ENCODE measurements at regions not wholly inside any gene's neighbourhood (a gene's known extent, or its start where the extent isn't known, plus 50 kb on each side); places are given as distances from the start of the nearest gene placed in this dataset.

DNA sequence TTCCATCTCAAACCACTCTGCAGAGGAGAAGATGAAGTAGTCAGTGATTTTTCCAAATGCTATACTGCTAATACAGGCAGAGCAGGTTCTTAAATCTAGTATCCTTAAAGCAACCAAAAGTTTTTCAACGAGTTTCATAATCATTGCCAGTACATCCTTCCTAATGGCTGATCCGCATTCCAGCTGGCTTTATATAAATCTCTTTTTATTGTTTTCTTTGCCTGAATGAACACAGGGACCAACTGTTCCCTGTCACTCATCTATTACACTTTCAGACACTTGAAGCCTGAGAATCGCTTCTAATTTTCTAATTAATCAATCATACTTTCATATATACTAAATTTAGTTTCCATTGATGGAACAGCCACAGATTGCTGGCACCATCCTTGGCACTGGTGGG lies 508.6 kb downstream of the RAB28 start:
- DNase-seq, result no peak
- Mint-ChIP-seq H3K36me3 (ENCODE audit: low read depth) (no peaks in the 10 kb centered on the region), H3K27ac (no peak overlapping the region), H3K4me1 (ENCODE audit: low read depth) (no peaks in the 10 kb centered on the region), H3K9me3 (peaks cover 45% of the 10 kb centered on the region), H3K27me3 (ENCODE audit: insufficient read depth) (no peaks in the 10 kb centered on the region), H3K4me3 (no peak overlapping the region)
- TF ChIP-seq, protein P1, sequence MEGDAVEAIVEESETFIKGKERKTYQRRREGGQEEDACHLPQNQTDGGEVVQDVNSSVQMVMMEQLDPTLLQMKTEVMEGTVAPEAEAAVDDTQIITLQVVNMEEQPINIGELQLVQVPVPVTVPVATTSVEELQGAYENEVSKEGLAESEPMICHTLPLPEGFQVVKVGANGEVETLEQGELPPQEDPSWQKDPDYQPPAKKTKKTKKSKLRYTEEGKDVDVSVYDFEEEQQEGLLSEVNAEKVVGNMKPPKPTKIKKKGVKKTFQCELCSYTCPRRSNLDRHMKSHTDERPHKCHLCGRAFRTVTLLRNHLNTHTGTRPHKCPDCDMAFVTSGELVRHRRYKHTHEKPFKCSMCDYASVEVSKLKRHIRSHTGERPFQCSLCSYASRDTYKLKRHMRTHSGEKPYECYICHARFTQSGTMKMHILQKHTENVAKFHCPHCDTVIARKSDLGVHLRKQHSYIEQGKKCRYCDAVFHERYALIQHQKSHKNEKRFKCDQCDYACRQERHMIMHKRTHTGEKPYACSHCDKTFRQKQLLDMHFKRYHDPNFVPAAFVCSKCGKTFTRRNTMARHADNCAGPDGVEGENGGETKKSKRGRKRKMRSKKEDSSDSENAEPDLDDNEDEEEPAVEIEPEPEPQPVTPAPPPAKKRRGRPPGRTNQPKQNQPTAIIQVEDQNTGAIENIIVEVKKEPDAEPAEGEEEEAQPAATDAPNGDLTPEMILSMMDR (IDR thresholded peaks at IDR 0.05), result no peak

DNA sequence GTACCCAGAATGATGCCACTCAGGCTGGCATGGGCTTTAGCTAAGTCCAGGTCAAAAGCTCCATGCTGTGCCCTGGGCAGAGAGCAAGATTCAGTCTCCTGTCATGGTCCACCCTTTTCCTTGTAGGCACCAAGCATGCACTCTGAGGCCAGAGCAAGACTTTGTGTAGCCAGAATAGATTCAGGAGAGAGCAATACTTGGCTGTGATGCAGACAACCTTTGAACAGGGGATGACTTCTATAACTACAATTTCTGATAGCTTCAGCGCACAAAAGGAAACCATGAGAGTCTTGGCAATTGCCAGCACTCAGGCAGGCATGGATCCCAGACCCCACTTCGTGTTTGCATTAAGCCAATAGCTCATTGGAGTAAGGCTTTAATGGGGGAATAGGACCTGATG lies 510.6 kb downstream of the RAB28 start:
- DNase-seq, result no peak
- Mint-ChIP-seq H3K4me3 (no peak overlapping the region), H3K9me3 (peaks cover 43% of the 10 kb centered on the region), H3K36me3 (ENCODE audit: low read depth) (no peaks in the 10 kb centered on the region), H3K27ac (no peak overlapping the region), H3K27me3 (ENCODE audit: insufficient read depth) (no peaks in the 10 kb centered on the region), H3K4me1 (ENCODE audit: low read depth) (no peaks in the 10 kb centered on the region)
- TF ChIP-seq, protein P1 (IDR thresholded peaks at IDR 0.05), result no peak

DNA sequence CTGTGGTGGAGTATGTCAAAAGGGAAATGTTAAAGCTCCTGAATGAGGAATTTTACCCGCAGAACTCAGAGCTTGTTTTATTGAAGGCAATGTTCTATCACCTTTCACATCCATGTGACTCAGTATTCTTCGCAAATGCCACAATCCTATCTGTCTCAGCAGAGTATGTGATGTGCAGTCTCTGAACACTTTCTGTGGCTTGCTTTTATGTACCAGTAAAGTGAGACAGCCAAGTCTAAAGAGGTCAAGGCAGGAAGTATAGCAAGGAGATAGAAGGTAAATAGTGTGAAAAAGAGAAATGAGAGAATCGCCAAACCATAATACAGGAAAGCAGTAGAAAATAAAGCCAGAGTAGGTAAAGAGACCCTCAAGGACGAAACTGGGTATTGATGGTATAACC lies 515.8 kb downstream of the RAB28 start:
- H3K27ac Mint-ChIP-seq, result no peak overlapping the region
- TF ChIP-seq, protein P1 (IDR thresholded peaks at IDR 0.05), result no peak
- DNase-seq, result no peak
- no peaks in the 10 kb centered on the region for H3K27me3 Mint-ChIP-seq (ENCODE audit: insufficient read depth)
- no peaks in the 10 kb centered on the region for H3K4me1 Mint-ChIP-seq (ENCODE audit: low read depth)
- H3K9me3 Mint-ChIP-seq, result peaks cover 32% of the 10 kb centered on the region
- no peak overlapping the region for H3K4me3 Mint-ChIP-seq
- H3K36me3 Mint-ChIP-seq (ENCODE audit: low read depth), result no peaks in the 10 kb centered on the region

DNA sequence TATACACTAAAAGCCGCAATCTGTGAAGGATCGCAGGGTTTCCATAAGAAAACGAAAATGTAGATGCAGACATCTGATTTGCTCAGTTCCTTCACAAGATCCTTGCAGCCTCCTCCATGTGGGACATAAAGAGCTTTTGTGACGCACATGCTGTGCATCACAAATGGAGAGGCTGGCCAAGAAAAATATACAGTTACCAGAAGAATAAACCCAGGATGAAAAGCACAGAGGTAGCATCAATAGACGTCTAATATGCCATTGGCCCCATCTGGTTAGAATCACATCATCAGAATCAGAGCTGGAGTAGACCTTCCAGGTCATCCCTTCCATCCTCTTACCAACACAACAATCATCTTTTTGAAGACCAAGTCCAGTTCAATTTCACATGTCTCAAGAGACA lies 517.4 kb downstream of the RAB28 start:
- DNase-seq, result no peak
- H3K27ac Mint-ChIP-seq, result no peak overlapping the region
- TF ChIP-seq, protein P1 (IDR thresholded peaks at IDR 0.05), result no peak
- no peaks in the 10 kb centered on the region for H3K4me1 Mint-ChIP-seq (ENCODE audit: low read depth)
- H3K9me3 Mint-ChIP-seq, result peaks cover 35% of the 10 kb centered on the region
- no peaks in the 10 kb centered on the region for H3K36me3 Mint-ChIP-seq (ENCODE audit: low read depth)
- no peak overlapping the region for H3K4me3 Mint-ChIP-seq
- no peaks in the 10 kb centered on the region for H3K27me3 Mint-ChIP-seq (ENCODE audit: insufficient read depth)

DNA sequence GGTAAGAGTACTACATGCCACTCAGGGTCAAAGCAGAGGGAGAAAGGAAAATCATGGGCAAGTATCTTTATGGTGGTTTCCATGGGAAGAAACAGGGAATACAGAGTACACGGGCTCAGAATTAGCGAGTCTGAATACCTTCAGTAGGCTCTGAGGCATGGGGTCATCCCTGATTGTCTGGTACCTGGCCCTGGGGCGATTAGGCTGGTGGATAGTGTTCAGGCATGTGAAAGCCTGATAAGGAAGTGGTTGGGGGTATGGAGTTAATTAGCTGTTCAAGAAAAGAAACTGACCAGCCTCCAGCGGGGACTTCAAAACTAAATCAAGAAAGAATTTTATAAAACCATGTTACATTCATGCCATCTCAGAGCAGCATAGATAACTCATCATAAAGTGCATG lies 518.8 kb downstream of the RAB28 start:
- no peak for DNase-seq
- Mint-ChIP-seq H3K27me3 (ENCODE audit: insufficient read depth) (no peaks in the 10 kb centered on the region), H3K27ac (no peak overlapping the region), H3K36me3 (ENCODE audit: low read depth) (no peaks in the 10 kb centered on the region), H3K4me3 (no peak overlapping the region), H3K9me3 (peaks cover 31% of the 10 kb centered on the region), H3K4me1 (ENCODE audit: low read depth) (no peaks in the 10 kb centered on the region)
- TF ChIP-seq, protein P1 (IDR thresholded peaks at IDR 0.05), result no peak

DNA sequence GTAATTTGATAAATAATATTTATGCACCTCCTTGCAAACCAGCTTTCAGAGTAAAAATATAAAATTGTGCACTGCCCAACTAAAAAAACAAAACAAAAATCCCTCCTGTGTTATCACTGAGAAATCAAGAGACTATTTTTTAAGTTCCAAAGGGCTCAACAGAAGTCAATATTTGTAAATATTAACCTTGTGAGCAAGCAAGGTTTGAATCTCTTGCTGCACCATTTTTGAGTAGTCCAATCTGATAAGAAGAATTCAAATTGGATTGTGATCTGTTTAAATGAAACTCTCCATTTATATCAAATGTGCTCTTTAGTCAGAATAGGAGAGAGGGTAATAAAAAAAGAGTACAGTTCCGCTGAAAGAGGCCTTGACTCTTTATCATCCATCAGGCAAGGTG lies 520.2 kb downstream of the RAB28 start:
- Mint-ChIP-seq H3K36me3 (ENCODE audit: low read depth) (no peaks in the 10 kb centered on the region), H3K9me3 (peaks cover 33% of the 10 kb centered on the region), H3K4me3 (no peak overlapping the region), H3K27ac (no peak overlapping the region), H3K27me3 (ENCODE audit: insufficient read depth) (no peaks in the 10 kb centered on the region), H3K4me1 (ENCODE audit: low read depth) (no peaks in the 10 kb centered on the region)
- TF ChIP-seq, protein P1 (IDR thresholded peaks at IDR 0.05), result no peak
- DNase-seq, result no peak
